ENCODE measurements at regions not wholly inside any gene's neighbourhood (a gene's known extent, or its start where the extent isn't known, plus 50 kb on each side); places are given as distances from the start of the nearest gene placed in this dataset.
"Not testable (repeated sequence)": the region's sequence is repeated elsewhere in the genome, so short reads cannot be mapped to it uniquely, and the experiment has no call there.

DNA sequence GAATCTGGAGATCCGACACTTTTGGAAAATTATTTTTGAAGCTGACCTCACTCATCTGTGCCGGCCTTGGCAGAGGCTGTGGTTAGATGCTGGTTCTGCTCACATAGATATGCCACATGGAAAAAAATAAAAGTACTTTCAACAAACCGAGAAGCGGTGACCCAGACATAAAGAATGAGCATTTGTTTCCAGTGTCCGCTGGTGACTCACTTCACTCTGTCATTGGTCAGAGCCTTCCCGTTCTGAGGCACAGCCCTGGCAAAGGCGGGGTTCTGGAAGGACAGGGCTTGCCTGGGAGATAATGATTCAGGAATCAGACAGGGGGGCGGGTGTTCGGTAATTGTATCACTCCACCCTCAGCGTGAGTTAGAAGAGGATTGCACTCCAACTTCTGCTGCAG, 172.4 kb upstream of the MXRA5 start:
- H3K4me2 ChIP-seq (ENCODE audit: low read length) = no peak overlapping the region
- no peaks in the 10 kb centered on the region for H3K36me3 ChIP-seq (ENCODE audit: insufficient read depth, low read length)
- no TSS peak for BruUV-seq (replicated peaks)
- H3K4me1 ChIP-seq (ENCODE audit: insufficient read depth, low read length, poor library complexity, severe bottlenecking) = no peaks in the 10 kb centered on the region
- H4K20me1 ChIP-seq (ENCODE audit: insufficient read depth, low read length) = no peaks in the 10 kb centered on the region
- no peak overlapping the region for H3K4me3 ChIP-seq (ENCODE audit: low read depth, low read length, poor library complexity, severe bottlenecking)
- CTCF ChIA-PET (ENCODE audit: unreplicated experiment) = no interaction called here
- no peak for TF ChIP-seq CTCF (conservative IDR thresholded peaks at IDR 0.05; ENCODE audit: low read length)
- no peak for TF ChIP-seq EZH2phosphoT487 (IDR thresholded peaks at IDR 0.05; ENCODE audit: borderline replicate concordance, low read depth, low read length)
- H3K79me2 ChIP-seq (ENCODE audit: insufficient read depth, low read depth, low read length) = no peaks in the 10 kb centered on the region
- POLR2A ChIA-PET = no interaction called here
- no peak for DNase-seq (ENCODE audit: low spot score)
- H3K9me2 ChIP-seq (ENCODE audit: insufficient read depth, low read length) = no peaks in the 10 kb centered on the region
- H3K27ac ChIP-seq (ENCODE audit: low read depth, low read length, poor library complexity, severe bottlenecking) = no peak overlapping the region
- H2AFZ ChIP-seq (ENCODE audit: low read length) = no peak overlapping the region
- intact Hi-C loops (cut with micrococcal nuclease; ENCODE audit: unreplicated experiment) = no loop called here
- H3K9me3 ChIP-seq (ENCODE audit: low read length) = no peaks in the 10 kb centered on the region

GRCh38 chrX:3516051-3516541, 169.6 kb upstream of the MXRA5 start:
- Histone ChIP-seq H3K4me3 (ENCODE audit: low read depth, low read length, poor library complexity, severe bottlenecking) (no peak overlapping the region), H2AFZ (ENCODE audit: low read length) (no peak overlapping the region), H3K9me3 (ENCODE audit: low read length) (no peaks in the 10 kb centered on the region), H3K4me2 (ENCODE audit: low read length) (no peak overlapping the region), H3K9me2 (ENCODE audit: insufficient read depth, low read length) (no peaks in the 10 kb centered on the region), H3K79me2 (ENCODE audit: insufficient read depth, low read depth, low read length) (no peaks in the 10 kb centered on the region), H3K4me1 (ENCODE audit: insufficient read depth, low read length, poor library complexity, severe bottlenecking) (no peaks in the 10 kb centered on the region), H3K36me3 (ENCODE audit: insufficient read depth, low read length) (no peaks in the 10 kb centered on the region), H4K20me1 (ENCODE audit: insufficient read depth, low read length) (no peaks in the 10 kb centered on the region), H3K27ac (ENCODE audit: low read depth, low read length, poor library complexity, severe bottlenecking) (no peak overlapping the region)
- ChIA-PET CTCF (ENCODE audit: unreplicated experiment) (no interaction called here), POLR2A (no interaction called here)
- no peak for TF ChIP-seq CTCF (conservative IDR thresholded peaks at IDR 0.05; ENCODE audit: low read length)
- no peak for TF ChIP-seq EZH2phosphoT487 (IDR thresholded peaks at IDR 0.05; ENCODE audit: borderline replicate concordance, low read depth, low read length)
- no TSS peak for BruUV-seq (replicated peaks)
- intact Hi-C loops (cut with micrococcal nuclease; ENCODE audit: unreplicated experiment) = no loop called here
- DNase-seq (ENCODE audit: low spot score) = no peak

GRCh38 chrX:3514996-3515395, 168.5 kb upstream of the MXRA5 start:
- intact Hi-C loops (cut with micrococcal nuclease; ENCODE audit: unreplicated experiment) = no loop called here
- no peaks in the 10 kb centered on the region for H3K9me3 ChIP-seq (ENCODE audit: low read length)
- no TSS peak for BruUV-seq (replicated peaks)

GRCh38 chrX:3512150-3512549, 165.7 kb upstream of the MXRA5 start:
- POLR2A ChIA-PET; H3K27ac ChIP-seq (ENCODE audit: low read depth, low read length, poor library complexity, severe bottlenecking); H2AFZ ChIP-seq (ENCODE audit: low read length); H3K9me2 ChIP-seq (ENCODE audit: insufficient read depth, low read length); BruUV-seq (replicated peaks); H3K79me2 ChIP-seq (ENCODE audit: insufficient read depth, low read depth, low read length); intact Hi-C loops (cut with micrococcal nuclease; ENCODE audit: unreplicated experiment); H3K4me1 ChIP-seq (ENCODE audit: insufficient read depth, low read length, poor library complexity, severe bottlenecking); H3K36me3 ChIP-seq (ENCODE audit: insufficient read depth, low read length); H3K4me2 ChIP-seq (ENCODE audit: low read length); H3K9me3 ChIP-seq (ENCODE audit: low read length); H4K20me1 ChIP-seq (ENCODE audit: insufficient read depth, low read length); CTCF ChIA-PET (ENCODE audit: unreplicated experiment); H3K4me3 ChIP-seq (ENCODE audit: low read depth, low read length, poor library complexity, severe bottlenecking): not testable (repeated sequence)
- DNase-seq (ENCODE audit: low spot score) = peak; percentile 1

More at GRCh38 chrX:3514996-3515395, 168.5 kb upstream of the MXRA5 start:
- no peak overlapping the region for H3K4me3 ChIP-seq (ENCODE audit: low read depth, low read length, poor library complexity, severe bottlenecking)
- H3K4me1 ChIP-seq (ENCODE audit: insufficient read depth, low read length, poor library complexity, severe bottlenecking) = no peaks in the 10 kb centered on the region
- H3K4me2 ChIP-seq (ENCODE audit: low read length) = no peak overlapping the region
- no peak overlapping the region for H3K27ac ChIP-seq (ENCODE audit: low read depth, low read length, poor library complexity, severe bottlenecking)
- no peaks in the 10 kb centered on the region for H4K20me1 ChIP-seq (ENCODE audit: insufficient read depth, low read length)
- ChIA-PET POLR2A (no interaction called here), CTCF (ENCODE audit: unreplicated experiment) (no interaction called here)
- TF ChIP-seq EZH2phosphoT487 (IDR thresholded peaks at IDR 0.05; ENCODE audit: borderline replicate concordance, low read depth, low read length) = no peak
- TF ChIP-seq CTCF (conservative IDR thresholded peaks at IDR 0.05; ENCODE audit: low read length) = no peak
- H3K36me3 ChIP-seq (ENCODE audit: insufficient read depth, low read length) = no peaks in the 10 kb centered on the region
- H3K79me2 ChIP-seq (ENCODE audit: insufficient read depth, low read depth, low read length) = no peaks in the 10 kb centered on the region
- H2AFZ ChIP-seq (ENCODE audit: low read length) = no peak overlapping the region
- H3K9me2 ChIP-seq (ENCODE audit: insufficient read depth, low read length) = no peaks in the 10 kb centered on the region
- no peak for DNase-seq (ENCODE audit: low spot score)

Data from OCI-LY7 (cell line).